NB4 (cell line): ENCODE measurements at regions not wholly inside any gene's neighbourhood (a gene's known extent, or its start where the extent isn't known, plus 50 kb on each side); places are given as distances from the start of the nearest gene placed in this dataset.

Experiments
- CTCF ChIP-seq: IDR thresholded peaks from one replicate; pipeline ENCODE4 v1.5.1; 2012; ENCODE audit warnings: low read depth, low read length
- POLR2A ChIP-seq: IDR thresholded peaks from 2 replicates; pipeline ENCODE4 v1.6.1; 2011; ENCODE audit warnings: mild to moderate bottlenecking; ENCODE audit not compliant: insufficient read length; ENCODE audit errors: extremely low read depth

DNA sequence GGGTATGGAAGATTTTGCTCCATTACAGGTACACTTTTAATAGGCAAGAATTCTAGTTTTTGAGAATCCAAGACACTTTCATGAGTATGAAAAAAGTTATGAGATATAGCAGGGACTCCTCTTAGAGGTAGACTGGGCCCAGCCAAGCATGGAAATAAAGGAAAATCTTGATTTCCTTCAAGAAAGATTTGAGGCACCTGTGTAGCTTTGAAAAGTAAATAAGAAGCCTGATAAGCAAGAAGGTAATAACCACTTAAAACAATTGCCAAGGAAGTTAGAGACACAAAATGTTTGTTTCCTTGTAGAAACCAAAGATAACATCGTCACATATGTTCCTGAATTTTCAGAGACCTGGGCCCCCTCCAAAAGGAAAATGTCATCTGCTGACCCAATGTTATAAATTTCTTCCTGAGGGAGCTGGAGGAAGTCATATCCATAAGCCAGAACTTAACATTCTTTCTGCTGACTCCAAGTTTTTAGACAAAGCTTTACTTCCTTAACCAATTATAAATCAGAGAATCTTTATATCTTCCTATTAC, 314.5 kb upstream of the ANO3 start:
- no peak for TF ChIP-seq CTCF
- TF ChIP-seq POLR2A, result no peak
